Neural cell (in vitro differentiated cells): ENCODE measurements at regions not wholly inside any gene's neighbourhood (a gene's known extent, or its start where the extent isn't known, plus 50 kb on each side); places are given as distances from the start of the nearest gene placed in this dataset.

Experiments
- EZH2 ChIP-seq: fragments of 200-600, 300-800 bp; shearing (Covaris generic), sonication (generic); IDR thresholded peaks from 2 replicates; pipeline ENCODE4 v1.6.1; 2014; ENCODE audit warnings: antibody characterized with exemption, low read length, borderline replicate concordance, mild to moderate bottlenecking; ENCODE audit not compliant: insufficient read depth, poor library complexity, severe bottlenecking
- RAD21 ChIP-seq: fragments of 450-650 bp; conservative IDR thresholded peaks from 2 replicates; pipeline ENCODE4 v1.6.1; 2014; ENCODE audit warnings: antibody characterized with exemption, mild to moderate bottlenecking, moderate library complexity
- SMC3 ChIP-seq: fragments of 450-650 bp; conservative IDR thresholded peaks from 2 replicates; pipeline ENCODE4 v1.6.1; 2014; ENCODE audit warnings: antibody characterized with exemption, mild to moderate bottlenecking, moderate library complexity; ENCODE audit not compliant: poor library complexity
- TAF1 ChIP-seq: IDR thresholded peaks from 2 replicates; pipeline ENCODE4 v1.6.1; 2012; ENCODE audit warnings: low read depth
- TF ChIP-seq, protein P1 (sequence below): fragments of 450-650 bp; IDR thresholded peaks from 2 replicates; pipeline ENCODE4 v1.5.1; 2014; ENCODE audit warnings: antibody characterized with exemption, mild to moderate bottlenecking, moderate library complexity; ENCODE audit not compliant: poor library complexity, severe bottlenecking
- TF ChIP-seq, protein P2 (sequence below): IDR thresholded peaks from 2 replicates; pipeline ENCODE4 v1.6.1; 2012; ENCODE audit warnings: borderline replicate concordance

DNA sequence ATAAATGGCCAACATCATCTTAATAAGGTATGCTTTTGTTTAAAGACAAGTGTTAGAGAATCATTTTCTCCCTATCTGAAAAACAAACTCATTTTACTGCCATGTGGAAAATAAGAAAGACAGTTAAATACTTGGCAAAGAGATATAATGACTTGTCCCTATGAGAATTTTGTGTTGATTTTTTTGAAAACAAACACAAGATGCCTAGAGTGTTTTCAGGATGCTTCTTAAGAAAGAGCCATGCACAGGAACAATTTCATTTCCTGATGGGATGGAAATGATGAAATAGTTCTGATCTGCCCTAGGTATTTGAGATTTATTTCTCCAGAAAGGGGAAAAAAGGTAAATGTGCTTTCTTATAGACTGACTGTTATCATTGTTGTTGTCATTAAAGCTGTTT is 237.5 kb upstream of the GNAI1 start:
- TF ChIP-seq, protein P1, sequence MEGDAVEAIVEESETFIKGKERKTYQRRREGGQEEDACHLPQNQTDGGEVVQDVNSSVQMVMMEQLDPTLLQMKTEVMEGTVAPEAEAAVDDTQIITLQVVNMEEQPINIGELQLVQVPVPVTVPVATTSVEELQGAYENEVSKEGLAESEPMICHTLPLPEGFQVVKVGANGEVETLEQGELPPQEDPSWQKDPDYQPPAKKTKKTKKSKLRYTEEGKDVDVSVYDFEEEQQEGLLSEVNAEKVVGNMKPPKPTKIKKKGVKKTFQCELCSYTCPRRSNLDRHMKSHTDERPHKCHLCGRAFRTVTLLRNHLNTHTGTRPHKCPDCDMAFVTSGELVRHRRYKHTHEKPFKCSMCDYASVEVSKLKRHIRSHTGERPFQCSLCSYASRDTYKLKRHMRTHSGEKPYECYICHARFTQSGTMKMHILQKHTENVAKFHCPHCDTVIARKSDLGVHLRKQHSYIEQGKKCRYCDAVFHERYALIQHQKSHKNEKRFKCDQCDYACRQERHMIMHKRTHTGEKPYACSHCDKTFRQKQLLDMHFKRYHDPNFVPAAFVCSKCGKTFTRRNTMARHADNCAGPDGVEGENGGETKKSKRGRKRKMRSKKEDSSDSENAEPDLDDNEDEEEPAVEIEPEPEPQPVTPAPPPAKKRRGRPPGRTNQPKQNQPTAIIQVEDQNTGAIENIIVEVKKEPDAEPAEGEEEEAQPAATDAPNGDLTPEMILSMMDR = no peak
- TF ChIP-seq SMC3 (no peak), EZH2 (no peak), TAF1 (no peak), RAD21 (no peak)
- TF ChIP-seq, protein P2, sequence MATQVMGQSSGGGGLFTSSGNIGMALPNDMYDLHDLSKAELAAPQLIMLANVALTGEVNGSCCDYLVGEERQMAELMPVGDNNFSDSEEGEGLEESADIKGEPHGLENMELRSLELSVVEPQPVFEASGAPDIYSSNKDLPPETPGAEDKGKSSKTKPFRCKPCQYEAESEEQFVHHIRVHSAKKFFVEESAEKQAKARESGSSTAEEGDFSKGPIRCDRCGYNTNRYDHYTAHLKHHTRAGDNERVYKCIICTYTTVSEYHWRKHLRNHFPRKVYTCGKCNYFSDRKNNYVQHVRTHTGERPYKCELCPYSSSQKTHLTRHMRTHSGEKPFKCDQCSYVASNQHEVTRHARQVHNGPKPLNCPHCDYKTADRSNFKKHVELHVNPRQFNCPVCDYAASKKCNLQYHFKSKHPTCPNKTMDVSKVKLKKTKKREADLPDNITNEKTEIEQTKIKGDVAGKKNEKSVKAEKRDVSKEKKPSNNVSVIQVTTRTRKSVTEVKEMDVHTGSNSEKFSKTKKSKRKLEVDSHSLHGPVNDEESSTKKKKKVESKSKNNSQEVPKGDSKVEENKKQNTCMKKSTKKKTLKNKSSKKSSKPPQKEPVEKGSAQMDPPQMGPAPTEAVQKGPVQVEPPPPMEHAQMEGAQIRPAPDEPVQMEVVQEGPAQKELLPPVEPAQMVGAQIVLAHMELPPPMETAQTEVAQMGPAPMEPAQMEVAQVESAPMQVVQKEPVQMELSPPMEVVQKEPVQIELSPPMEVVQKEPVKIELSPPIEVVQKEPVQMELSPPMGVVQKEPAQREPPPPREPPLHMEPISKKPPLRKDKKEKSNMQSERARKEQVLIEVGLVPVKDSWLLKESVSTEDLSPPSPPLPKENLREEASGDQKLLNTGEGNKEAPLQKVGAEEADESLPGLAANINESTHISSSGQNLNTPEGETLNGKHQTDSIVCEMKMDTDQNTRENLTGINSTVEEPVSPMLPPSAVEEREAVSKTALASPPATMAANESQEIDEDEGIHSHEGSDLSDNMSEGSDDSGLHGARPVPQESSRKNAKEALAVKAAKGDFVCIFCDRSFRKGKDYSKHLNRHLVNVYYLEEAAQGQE = no peak
